ENCODE measurements at regions not wholly inside any gene's neighbourhood (a gene's known extent, or its start where the extent isn't known, plus 50 kb on each side); places are given as distances from the start of the nearest gene placed in this dataset.

- TF ChIP-seq CTCF (IDR thresholded peaks at IDR 0.05), result no peak
- TF ChIP-seq POLR2A (IDR thresholded peaks at IDR 0.05), result no peak
Observed at GRCh38 chr6:54057058-54057457, 54.2 kb upstream of the MLIP start.
